HEK293T (cell line): ENCODE measurements at regions not wholly inside any gene's neighbourhood (a gene's known extent, or its start where the extent isn't known, plus 50 kb on each side); places are given as distances from the start of the nearest gene placed in this dataset.

ENCODE experiments used
- ARNT ChIP-seq: fragments of 450-650 bp; IDR thresholded peaks from 2 replicates; pipeline ENCODE4 v1.6.1; 2017; ENCODE audit warnings: mild to moderate bottlenecking
- ELF4 ChIP-seq: fragments of 450-650 bp; IDR thresholded peaks from 2 replicates; pipeline ENCODE4 v1.6.1; 2017; ENCODE audit warnings: antibody characterized with exemption
- FOXA1 ChIP-seq: fragments of 450-650 bp; IDR thresholded peaks from 2 replicates; pipeline ENCODE4 v1.6.1; 2016; ENCODE audit warnings: mild to moderate bottlenecking
- FOXK2 ChIP-seq: fragments of 450-650 bp; IDR thresholded peaks from 2 replicates; pipeline ENCODE4 v1.6.1; 2016; ENCODE audit warnings: mild to moderate bottlenecking
- FOXM1 ChIP-seq: fragments of 450-650 bp; IDR thresholded peaks from 2 replicates; pipeline ENCODE4 v1.6.1; 2017; ENCODE audit warnings: mild to moderate bottlenecking, borderline replicate concordance
- HDGF ChIP-seq: fragments of 450-650 bp; IDR thresholded peaks from 2 replicates; pipeline ENCODE4 v1.6.1; 2017; ENCODE audit warnings: antibody characterized with exemption, borderline replicate concordance
- SP1 ChIP-seq: fragments of 450-650 bp; IDR thresholded peaks from 2 replicates; pipeline ENCODE4 v1.6.1; 2017
- SUZ12 ChIP-seq: fragments of 450-650 bp; IDR thresholded peaks from 2 replicates; pipeline ENCODE4 v1.6.1; 2016; ENCODE audit warnings: mild to moderate bottlenecking
- TARDBP ChIP-seq: fragments of 450-650 bp; IDR thresholded peaks from 2 replicates; pipeline ENCODE4 v1.6.1; 2016
- ZNF384 ChIP-seq: fragments of 450-650 bp; IDR thresholded peaks from 2 replicates; pipeline ENCODE4 v1.6.1; 2016

DNA sequence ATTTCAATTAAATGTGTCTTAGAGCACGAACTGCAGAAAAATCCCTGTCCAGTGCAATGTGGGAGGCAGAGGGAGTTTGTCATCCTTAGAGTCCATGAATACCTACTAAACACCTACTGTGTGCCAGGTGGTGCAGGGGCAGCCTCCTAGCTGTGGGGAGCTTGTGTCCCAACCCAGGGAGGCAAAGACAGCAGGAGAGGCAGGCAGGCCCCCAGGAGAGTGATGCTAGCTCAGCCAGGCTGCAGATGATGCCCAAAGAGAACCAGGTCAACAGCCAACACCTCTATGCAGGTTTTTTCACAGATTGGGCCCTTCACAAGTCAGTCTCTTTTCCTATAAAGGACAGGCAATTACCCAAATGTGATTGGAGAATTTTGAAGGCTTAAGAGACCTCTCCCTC is 108.2 kb upstream of the UQCRFS1 start:
- no peak for TF ChIP-seq SP1
- TF ChIP-seq HDGF, result no peak
- TF ChIP-seq SUZ12, result no peak
- no peak for TF ChIP-seq FOXK2
- no peak for TF ChIP-seq ZNF384
- no peak for TF ChIP-seq ARNT
- no peak for TF ChIP-seq TARDBP
- no peak for TF ChIP-seq FOXM1
- no peak for TF ChIP-seq FOXA1
- TF ChIP-seq ELF4, result no peak
